Cardiac fibroblast (primary cell): ENCODE measurements at regions not wholly inside any gene's neighbourhood (a gene's known extent, or its start where the extent isn't known, plus 50 kb on each side); places are given as distances from the start of the nearest gene placed in this dataset.

ENCODE experiments used
- DNase-seq, 2 donors: peaks; one replicate each; pipeline versions ENCODE4 v3.0.0 to v3.0.0-alpha.2; 2010; ENCODE audit warnings: low read depth in 2 of 2
- H3K4me3 ChIP-seq, 2 donors: replicated peaks in 1 of 2; 1 replicate in 1 of 2; 2 replicates in 1 of 2; pipeline ENCODE4 v1.5.1; 2011; ENCODE audit warnings: low read depth in 2 of 2, low read length in 2 of 2, mild to moderate bottlenecking in 2 of 2, moderate library complexity in 1 of 2
- CTCF ChIP-seq: IDR thresholded peaks from one replicate; pipeline ENCODE4 v1.5.1; 2011; ENCODE audit warnings: low read depth, mild to moderate bottlenecking, low read length, inconsistent platforms

GRCh38 chr6:167744681-167745669, 81.7 kb upstream of the AFDN start:
- H3K4me3 ChIP-seq = no peak overlapping the region
- TF ChIP-seq CTCF = no peak

GRCh38 chr6:167745670-167746389, 80.9 kb upstream of the AFDN start:
- H3K4me3 ChIP-seq = no peak overlapping the region
- no peak for TF ChIP-seq CTCF
- no peak for DNase-seq

More at GRCh38 chr6:167744681-167745669, 81.7 kb upstream of the AFDN start:
- DNase-seq = no peak

GRCh38 chr6:167746390-167746907, 80.3 kb upstream of the AFDN start:
- DNase-seq = no peak
- H3K4me3 ChIP-seq = no peak overlapping the region
- TF ChIP-seq CTCF = no peak

GRCh38 chr6:167746975-167747374, 79.7 kb upstream of the AFDN start:
- TF ChIP-seq CTCF = no peak
- no peak for DNase-seq
- no peak overlapping the region for H3K4me3 ChIP-seq

GRCh38 chr6:167747645-167748044, 79.1 kb upstream of the AFDN start:
- no peak overlapping the region for H3K4me3 ChIP-seq
- DNase-seq = no peak
- no peak for TF ChIP-seq CTCF

- DNase-seq = no peak
- no peak overlapping the region for H3K4me3 ChIP-seq
- no peak for TF ChIP-seq CTCF
These were observed 78.7 kb upstream of the AFDN start for GRCh38 chr6:167748046-167748445.
